Aorta (tissue), 5 donors: ENCODE measurements at regions not wholly inside any gene's neighbourhood (a gene's known extent, or its start where the extent isn't known, plus 50 kb on each side); places are given as distances from the start of the nearest gene placed in this dataset.

ENCODE experiments used
- ATAC-seq: fragments of 200-7000 bp; cut with Tn5 transposase; one replicate; pipeline ENCODE4 v1.9.1; 2022; ENCODE audit warnings: moderate library complexity; ENCODE audit not compliant: low FRiP score
- DNase-seq, 2 donors: peaks; one replicate each; pipeline ENCODE4 v3.0.0-alpha.2; 2020
- H3K27ac ChIP-seq, 2 donors: one replicate each; pipeline ENCODE4 v1.5.1; 2013; ENCODE audit warnings: low read length in 2 of 2, mild to moderate bottlenecking in 2 of 2, moderate library complexity in 2 of 2, control low read depth in 1 of 2, inconsistent platforms in 1 of 2, low read depth in 1 of 2
- H3K27me3 ChIP-seq, 2 donors: one replicate each; pipeline ENCODE4 v1.6.1; 2013; ENCODE audit warnings: control low read depth in 1 of 2, low read length in 1 of 2, mild to moderate bottlenecking in 1 of 2, moderate library complexity in 1 of 2; ENCODE audit not compliant: insufficient read depth in 2 of 2, control insufficient read depth in 1 of 2
- H3K36me3 ChIP-seq, 2 donors: one replicate each; pipeline ENCODE4 v1.6.1; 2013; ENCODE audit warnings: control low read depth in 1 of 2, low read length in 1 of 2, mild to moderate bottlenecking in 1 of 2; ENCODE audit not compliant: insufficient read depth in 2 of 2, control insufficient read depth in 1 of 2
- H3K4me1 ChIP-seq, 2 donors: one replicate each; pipeline ENCODE4 v1.6.1; 2013; ENCODE audit warnings: low read length in 2 of 2, control low read depth in 1 of 2, mild to moderate bottlenecking in 1 of 2, moderate library complexity in 1 of 2; ENCODE audit not compliant: insufficient read depth in 2 of 2, control insufficient read depth in 1 of 2
- H3K4me3 ChIP-seq, 2 donors: one replicate each; pipeline ENCODE4 v1.5.1; 2013; ENCODE audit warnings: low read length in 2 of 2, control low read depth in 1 of 2, mild to moderate bottlenecking in 1 of 2
- H3K9me3 ChIP-seq: one replicate; pipeline ENCODE4 v1.6.1; 2013; ENCODE audit warnings: mild to moderate bottlenecking, low read length; ENCODE audit not compliant: control insufficient read depth
- WGBS, 2 donors: extraction: QIAGEN DNeasy Blood & Tissue Kit; methylation state at CpG; one replicate each; pipeline ENCODE4 v1.1.7; 2013; 5-methylcytosine and 5-hydroxymethylcytosine counted together
- intact Hi-C, 2 donors: fragments of 100-400 bp; cut with DNase I; formaldehyde crosslinking; loops; one replicate each; pipeline versions ENCODE4 v1.14.2 to v1.15.0; 2022
- donor health status: healthy with polysubstance abuse.
- donor health status: Bipolar disorder and iron deficiency.
- donor health status: DM: no; HTN: no; CAD: no.
- donor health status: DM: no; HTN: no; CAD: no.
- donor health status: DM: yes; HTN: yes; CAD: no.

DNA sequence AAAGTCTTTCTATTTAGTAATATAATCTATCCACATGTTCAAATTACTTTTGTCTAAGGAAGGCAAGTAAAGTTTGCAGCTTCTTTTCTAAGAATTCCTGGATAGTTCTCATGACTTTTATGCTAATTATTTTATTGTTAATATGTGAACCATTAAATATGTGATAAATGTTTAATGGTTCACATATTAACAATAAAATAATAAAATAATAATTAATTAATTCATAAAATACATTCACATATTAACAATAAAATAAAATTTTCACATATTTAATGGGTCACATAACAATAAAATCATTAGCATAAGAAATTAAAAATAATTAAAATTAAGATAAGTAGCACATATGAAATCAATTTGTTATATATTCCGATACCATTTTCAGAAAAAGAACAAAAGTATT lies 1352.4 kb downstream of the ARAP2 start:
- 93 to 98% methylated on average over 1 of the region's 1 CpG for WGBS, 2 donors
- Histone ChIP-seq H3K4me1 (no peaks in the 10 kb centered on the region), H3K27me3 (no peaks in the 10 kb centered on the region), H3K4me3 (no peak overlapping the region), H3K36me3 (no peaks in the 10 kb centered on the region), H3K9me3 (peaks cover 2% of the 10 kb centered on the region), H3K27ac (no peak overlapping the region)
- intact Hi-C loops: no loop called here
- ATAC-seq (no peak), DNase-seq (no peak)

DNA sequence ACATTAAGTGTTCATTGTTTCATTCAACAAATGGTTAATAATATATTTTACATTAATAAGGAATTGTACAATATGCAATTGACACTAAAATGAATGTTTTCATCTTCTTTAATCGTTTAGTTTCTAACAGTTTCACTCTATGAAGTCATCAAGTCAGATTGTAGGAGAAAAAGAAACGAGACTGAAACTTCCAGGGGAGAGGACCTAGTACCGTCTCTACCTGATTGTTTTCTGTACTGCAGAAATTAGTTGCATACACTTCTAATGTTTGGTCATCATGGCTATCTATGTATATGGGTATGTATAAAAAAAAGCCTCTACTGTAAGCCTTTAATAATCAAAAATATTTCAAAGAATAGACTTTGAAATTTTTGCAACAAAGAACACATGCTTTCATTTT lies 1350.9 kb downstream of the ARAP2 start:
- intact Hi-C loops: no loop called here
- peaks cover 2% of the 10 kb centered on the region for H3K9me3 ChIP-seq
- H3K27me3 ChIP-seq: no peaks in the 10 kb centered on the region
- no peak for DNase-seq
- H3K4me3 ChIP-seq: no peak overlapping the region
- WGBS, 2 donors: 79 to 82% methylated on average over 3 of the region's 3 CpGs
- no peaks in the 10 kb centered on the region for H3K4me1 ChIP-seq
- no peaks in the 10 kb centered on the region for H3K36me3 ChIP-seq
- H3K27ac ChIP-seq: no peak overlapping the region
- no peak for ATAC-seq

- no peaks in the 10 kb centered on the region for H3K4me1 ChIP-seq
- H3K27ac ChIP-seq: no peak overlapping the region
- no peak overlapping the region for H3K4me3 ChIP-seq
- intact Hi-C loops: no loop called here
- no peaks in the 10 kb centered on the region for H3K27me3 ChIP-seq
- WGBS, 2 donors: 81 to 93% methylated on average over 2 of the region's 2 CpGs
- DNase-seq (no peak), ATAC-seq (no peak)
- no peaks in the 10 kb centered on the region for H3K9me3 ChIP-seq
- no peaks in the 10 kb centered on the region for H3K36me3 ChIP-seq
Observed at GRCh38 chr4:34920032-34920431, 1324.3 kb downstream of the ARAP2 start.

DNA sequence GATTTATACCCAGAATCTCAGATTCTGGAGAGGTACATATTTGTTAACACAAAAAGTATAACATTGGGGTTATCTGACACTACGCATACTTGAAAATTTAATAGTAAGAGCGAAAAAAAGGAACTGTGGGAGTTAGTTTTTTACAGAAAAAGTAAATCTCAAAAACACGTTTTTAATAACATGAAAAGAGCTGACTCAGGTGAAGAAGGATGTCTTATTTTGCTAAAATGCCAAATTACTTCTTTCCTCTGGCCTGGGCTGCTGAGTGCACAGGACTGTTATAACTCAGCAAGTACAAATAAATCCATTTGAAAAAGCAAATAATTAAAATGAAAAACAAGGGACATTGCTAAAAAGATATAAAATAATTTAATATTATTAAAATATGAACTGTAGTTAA lies 1322.9 kb downstream of the ARAP2 start:
- 59 to 64% methylated on average over 3 of the region's 3 CpGs for WGBS, 2 donors
- ATAC-seq (no peak), DNase-seq (no peak)
- intact Hi-C loops: no loop called here
- H3K27ac ChIP-seq: no peak overlapping the region
- H3K36me3 ChIP-seq: no peaks in the 10 kb centered on the region
- no peak overlapping the region for H3K4me3 ChIP-seq
- no peaks in the 10 kb centered on the region for H3K4me1 ChIP-seq
- H3K27me3 ChIP-seq: no peaks in the 10 kb centered on the region
- H3K9me3 ChIP-seq: no peaks in the 10 kb centered on the region

- Histone ChIP-seq H3K4me3 (no peak overlapping the region), H3K27ac (no peak overlapping the region), H3K36me3 (no peaks in the 10 kb centered on the region), H3K9me3 (no peaks in the 10 kb centered on the region), H3K4me1 (no peaks in the 10 kb centered on the region), H3K27me3 (no peaks in the 10 kb centered on the region)
- DNase-seq (no peak), ATAC-seq (peak; percentile 15)
- WGBS, 2 donors: 87 to 94% methylated on average over 2 of the region's 2 CpGs
- intact Hi-C loops: no loop called here
Observed at GRCh38 chr4:34922325-34922724, 1322.0 kb downstream of the ARAP2 start.

DNA sequence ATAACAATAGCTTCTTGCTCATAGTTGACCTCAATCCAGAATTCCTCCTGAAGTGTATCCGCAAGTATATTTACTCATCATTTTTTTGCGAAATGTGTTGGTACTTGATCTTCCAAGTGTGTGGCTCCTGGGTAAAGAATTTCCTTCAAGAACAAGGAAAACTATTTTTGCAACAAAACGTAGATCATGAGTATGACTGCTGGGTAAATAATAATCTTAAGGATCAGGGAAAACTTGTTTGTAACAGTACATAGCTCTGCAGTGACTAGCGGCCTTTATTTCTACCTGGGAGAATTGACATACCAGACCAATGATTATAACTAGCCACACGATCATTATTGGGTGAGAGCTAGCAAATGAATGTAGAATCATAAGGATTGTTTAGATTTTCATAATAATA lies 1311.7 kb downstream of the ARAP2 start:
- H3K36me3 ChIP-seq: no peaks in the 10 kb centered on the region
- no peak for ATAC-seq
- 68 to 71% methylated on average over 5 of the region's 5 CpGs for WGBS, 2 donors

GRCh38 chr4:34935739-34936138 lies 1308.6 kb downstream of the ARAP2 start:
- H3K4me3 ChIP-seq: no peak overlapping the region
- H3K4me1 ChIP-seq: no peaks in the 10 kb centered on the region
- H3K27me3 ChIP-seq: no peaks in the 10 kb centered on the region
- H3K9me3 ChIP-seq: no peaks in the 10 kb centered on the region
- ATAC-seq (no peak), DNase-seq (no peak)
- intact Hi-C loops: no loop called here
- 14 to 19% methylated on average over 1 of the region's 1 CpG for WGBS, 2 donors
- H3K36me3 ChIP-seq: no peaks in the 10 kb centered on the region
- no peak overlapping the region for H3K27ac ChIP-seq

More for the DNA sequence above, 1311.7 kb downstream of the ARAP2 start:
- DNase-seq: no peak
- Histone ChIP-seq H3K27me3 (no peaks in the 10 kb centered on the region), H3K9me3 (no peaks in the 10 kb centered on the region), H3K27ac (no peak overlapping the region), H3K4me3 (no peak overlapping the region), H3K4me1 (no peaks in the 10 kb centered on the region)
- intact Hi-C loops: no loop called here

GRCh38 chr4:34939073-34939472 lies 1305.2 kb downstream of the ARAP2 start:
- DNase-seq: no peak
- Histone ChIP-seq H3K9me3 (no peaks in the 10 kb centered on the region), H3K4me3 (no peak overlapping the region), H3K36me3 (no peaks in the 10 kb centered on the region), H3K27me3 (no peaks in the 10 kb centered on the region), H3K4me1 (no peaks in the 10 kb centered on the region), H3K27ac (no peak overlapping the region)
- no peak for ATAC-seq
- 87 to 88% methylated on average over 14 of the region's 14 CpGs for WGBS, 2 donors
- intact Hi-C loops: no loop called here

DNA sequence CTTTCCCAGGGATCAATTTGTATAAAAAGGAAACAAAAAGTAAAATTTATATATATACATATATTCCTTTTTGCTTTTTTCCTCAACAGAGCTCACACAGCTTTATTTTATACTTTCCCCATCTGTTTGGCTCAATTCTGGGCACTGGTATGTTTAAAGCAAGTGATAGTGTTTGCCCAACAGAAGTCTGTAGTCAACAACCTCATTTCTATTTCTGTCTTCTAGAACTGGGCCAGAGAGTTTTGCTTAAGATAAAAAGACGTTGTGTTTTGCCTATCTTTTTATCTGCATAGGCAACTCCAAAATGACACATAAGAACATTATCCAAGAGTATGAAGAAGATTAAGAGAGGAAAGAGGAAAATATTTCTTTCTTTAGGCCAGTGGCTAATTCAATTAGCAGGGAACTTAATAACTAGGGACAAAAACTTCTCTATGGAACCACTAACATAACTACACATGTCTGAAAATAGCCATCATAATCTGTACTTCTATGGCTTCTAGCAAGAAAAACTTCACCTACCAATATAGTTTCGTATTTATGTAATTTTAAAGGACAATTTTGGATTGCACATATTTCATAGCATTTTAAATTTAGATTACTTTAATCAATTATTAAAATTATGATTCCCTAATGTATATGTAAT lies 1300.5 kb downstream of the ARAP2 start:
- Histone ChIP-seq H3K36me3 (no peaks in the 10 kb centered on the region), H3K27me3 (no peaks in the 10 kb centered on the region), H3K4me3 (no peak overlapping the region), H3K27ac (no peak overlapping the region), H3K4me1 (no peaks in the 10 kb centered on the region), H3K9me3 (no peaks in the 10 kb centered on the region)
- intact Hi-C loops: no loop called here
- no peak for ATAC-seq
- DNase-seq: no peak
- 33% methylated on average over 2 of the region's 2 CpGs for WGBS, 2 donors
